Natural killer cell (primary cell): ENCODE measurements at regions not wholly inside any gene's neighbourhood (a gene's known extent, or its start where the extent isn't known, plus 50 kb on each side); places are given as distances from the start of the nearest gene placed in this dataset.

Source experiments
- ATAC-seq, 3 donors: fragments of 150-1000 bp in 2 of 3; fragments of 200-7000 bp in 1 of 3; cut with Tn5 transposase; 1 replicate in 1 of 3; 2 replicates in 2 of 3; pipeline ENCODE4 v1.10.0; 2021; ENCODE audit warnings: mild to moderate bottlenecking in 2 of 3, moderate library complexity in 2 of 3
- DNase-seq, 2 donors: peaks; one replicate each; pipeline versions ENCODE4 v3.0.0 to v3.0.0-alpha.2; 2013 to 2021; ENCODE audit warnings: mixed read lengths in 1 of 2
- H3K27ac ChIP-seq: one replicate; pipeline ENCODE4 v1.5.1; 2013; ENCODE audit warnings: mild to moderate bottlenecking, low read length
- H3K27me3 ChIP-seq: one replicate; pipeline ENCODE4 v1.6.1; 2013; ENCODE audit warnings: low read length; ENCODE audit not compliant: control insufficient read depth, insufficient read depth
- H3K36me3 ChIP-seq: one replicate; pipeline ENCODE4 v1.6.1; 2013; ENCODE audit warnings: low read length; ENCODE audit not compliant: control insufficient read depth, insufficient read depth
- H3K4me1 ChIP-seq: one replicate; pipeline ENCODE4 v1.6.1; 2013; ENCODE audit warnings: low read length; ENCODE audit not compliant: control insufficient read depth, insufficient read depth
- H3K4me3 ChIP-seq: one replicate; pipeline ENCODE4 v1.5.1; 2013; ENCODE audit warnings: low read length
- H3K9me3 ChIP-seq: one replicate; pipeline ENCODE4 v1.6.1; 2013; ENCODE audit warnings: low read length; ENCODE audit not compliant: control insufficient read depth, insufficient read depth
- H3K27ac Mint-ChIP-seq, 2 donors: one replicate each; pipeline ENCODE4 v1.8.0; 2022; ENCODE audit warnings: mild to moderate bottlenecking in 2 of 2, mixed read lengths in 2 of 2, moderate library complexity in 1 of 2
- H3K27me3 Mint-ChIP-seq, 2 donors: one replicate each; pipeline ENCODE4 v1.8.0; 2022; ENCODE audit warnings: low read depth in 2 of 2, mixed read lengths in 2 of 2
- H3K36me3 Mint-ChIP-seq: one replicate; pipeline ENCODE4 v1.8.0; 2022; ENCODE audit warnings: mixed read lengths
- H3K4me1 Mint-ChIP-seq, 2 donors: one replicate each; pipeline ENCODE4 v1.8.0; 2022; ENCODE audit warnings: mixed read lengths in 2 of 2
- H3K4me3 Mint-ChIP-seq: one replicate; pipeline ENCODE4 v1.8.0; 2022; ENCODE audit warnings: mild to moderate bottlenecking, moderate library complexity, mixed read lengths
- H3K9me3 Mint-ChIP-seq, 2 donors: one replicate each; pipeline ENCODE4 v1.8.0; 2022; ENCODE audit warnings: mixed read lengths in 2 of 2
- CTCF ChIP-seq: fragments of 200-600 bp; IDR thresholded peaks from one replicate; pipeline ENCODE4 v1.8.0; 2022; ENCODE audit warnings: antibody characterized with exemption
- WGBS: methylation state at CpG from one replicate; pipeline ENCODE4 v1.1.7; 2013; ENCODE audit warnings: missing lambda C conversion rate; ENCODE audit not compliant: insufficient coverage; 5-methylcytosine and 5-hydroxymethylcytosine counted together
- intact Hi-C: fragments of 100-400 bp; cut with micrococcal nuclease; formaldehyde crosslinking; loops from one replicate; pipeline ENCODE4 v1.14.2; 2022

GRCh38 chr3:168895419-168895818, 768.1 kb downstream of the MECOM start:
- Mint-ChIP-seq H3K4me3 (no peak overlapping the region), H3K36me3 (no peaks in the 10 kb centered on the region), H3K4me1 (no peaks in the 10 kb centered on the region), H3K9me3 (peaks cover 7 to 19% of the 10 kb centered on the region in 2 donors), H3K27me3 (no peaks in the 10 kb centered on the region), H3K27ac (no peak overlapping the region)
- H3K9me3 ChIP-seq = no peaks in the 10 kb centered on the region
- no peaks in the 10 kb centered on the region for H3K27me3 ChIP-seq
- H3K4me1 ChIP-seq = no peaks in the 10 kb centered on the region
- no peaks in the 10 kb centered on the region for H3K36me3 ChIP-seq
- WGBS = no CpG with 5 or more reads among the region's 1 CpG
- no peak for DNase-seq
- H3K27ac ChIP-seq = no peak overlapping the region
- no peak overlapping the region for H3K4me3 ChIP-seq
- intact Hi-C loops = no loop called here
- TF ChIP-seq CTCF = no peak
- ATAC-seq = no peak

- 79% methylated on average over 2 of the region's 2 CpGs for WGBS
- Mint-ChIP-seq H3K36me3 (no peaks in the 10 kb centered on the region), H3K9me3 (peaks cover 7 to 19% of the 10 kb centered on the region in 2 donors), H3K27me3 (no peaks in the 10 kb centered on the region), H3K4me1 (no peaks in the 10 kb centered on the region), H3K27ac (no peak overlapping the region), H3K4me3 (no peak overlapping the region)
- H3K27me3 ChIP-seq = no peaks in the 10 kb centered on the region
- H3K27ac ChIP-seq = no peak overlapping the region
- H3K4me1 ChIP-seq = no peaks in the 10 kb centered on the region
- DNase-seq (no peak), ATAC-seq (no peak)
- H3K4me3 ChIP-seq = no peak overlapping the region
- H3K36me3 ChIP-seq = no peaks in the 10 kb centered on the region
- no peak for TF ChIP-seq CTCF
- intact Hi-C loops = no loop called here
- no peaks in the 10 kb centered on the region for H3K9me3 ChIP-seq
Observed at GRCh38 chr3:168894214-168894613, 769.3 kb downstream of the MECOM start.

- Mint-ChIP-seq H3K4me1 (no peaks in the 10 kb centered on the region), H3K4me3 (no peak overlapping the region), H3K36me3 (no peaks in the 10 kb centered on the region), H3K27ac (no peak overlapping the region), H3K9me3 (peaks cover 2 to 8% of the 10 kb centered on the region in 2 donors), H3K27me3 (no peaks in the 10 kb centered on the region)
- no peak for TF ChIP-seq CTCF
- Histone ChIP-seq H3K36me3 (no peaks in the 10 kb centered on the region), H3K9me3 (no peaks in the 10 kb centered on the region), H3K27ac (no peak overlapping the region), H3K27me3 (no peaks in the 10 kb centered on the region), H3K4me3 (no peak overlapping the region), H3K4me1 (no peaks in the 10 kb centered on the region)
- no CpG with 5 or more reads among the region's 1 CpG for WGBS
- ATAC-seq (no peak), DNase-seq (no peak)
- intact Hi-C loops = no loop called here
Observed at GRCh38 chr3:168889666-168890065, 773.8 kb downstream of the MECOM start.

GRCh38 chr3:168888781-168889180, 774.7 kb downstream of the MECOM start:
- no peaks in the 10 kb centered on the region for H3K36me3 ChIP-seq
- TF ChIP-seq CTCF = no peak
- ATAC-seq = no peak
- H3K9me3 Mint-ChIP-seq = peaks cover 2 to 7% of the 10 kb centered on the region in 2 donors
- H3K4me3 Mint-ChIP-seq = no peak overlapping the region
- H3K4me3 ChIP-seq = no peak overlapping the region
- H3K36me3 Mint-ChIP-seq = no peaks in the 10 kb centered on the region
- no peaks in the 10 kb centered on the region for H3K4me1 Mint-ChIP-seq
- no peaks in the 10 kb centered on the region for H3K27me3 Mint-ChIP-seq
- H3K27me3 ChIP-seq = no peaks in the 10 kb centered on the region
- WGBS = 83% methylated on average over 2 of the region's 2 CpGs
- H3K4me1 ChIP-seq = no peaks in the 10 kb centered on the region
- H3K9me3 ChIP-seq = no peaks in the 10 kb centered on the region
- no peak for DNase-seq
- intact Hi-C loops = no loop called here
- no peak overlapping the region for H3K27ac Mint-ChIP-seq
- no peak overlapping the region for H3K27ac ChIP-seq
